IMR-90 (cell line): ENCODE measurements at regions not wholly inside any gene's neighbourhood (a gene's known extent, or its start where the extent isn't known, plus 50 kb on each side); places are given as distances from the start of the nearest gene placed in this dataset.

Experiments
- ATAC-seq: fragments of 200-7000 bp; cut with Tn5 transposase; 2 replicates; pipeline ENCODE4 v1.9.1; 2020; ENCODE audit warnings: low read depth, mild to moderate bottlenecking, moderate library complexity
- BruUV-seq: library from RNA; stranded (reverse); fragments of 400-500 nt; replicated peaks from 2 replicates; lab custom pipeline; 2021; lab: Mats Ljungman, UMichigan
- CTCF ChIA-PET: fragments of 300-600 bp; formaldehyde crosslinking; extraction: SDS; loops from one replicate; lab custom pipeline; 2021; ENCODE audit warnings: antibody characterized with exemption; lab: Yijun Ruan, JAX
- POLR2A ChIA-PET: fragments of 300-600 bp; sonication (Branson Sonifier 250); formaldehyde crosslinking; loops from one replicate; lab custom pipeline; 2022; ENCODE audit warnings: antibody characterized with exemption; ENCODE audit not compliant: unreplicated experiment; lab: Charles Lee
- DNase-seq: peaks from one replicate; pipeline ENCODE4 v3.0.0; 2013
- H2AFZ ChIP-seq: replicated peaks from 2 replicates; pipeline ENCODE3; 2013; ENCODE audit warnings: low read length, mild to moderate bottlenecking; ENCODE audit not compliant: poor library complexity
- H2AK5ac ChIP-seq: 2 replicates; pipeline ENCODE4 v1.6.1; 2013; ENCODE audit warnings: low read depth, low read length, inconsistent platforms
- H2AK9ac ChIP-seq: replicated peaks from 2 replicates; pipeline ENCODE3; 2013; ENCODE audit warnings: mild to moderate bottlenecking, low read depth, low read length, moderate library complexity; ENCODE audit not compliant: poor library complexity
- H2BK120ac ChIP-seq: 2 replicates; pipeline ENCODE4 v1.6.1; 2013; ENCODE audit warnings: low read depth, low read length, inconsistent platforms
- H2BK15ac ChIP-seq: 3 replicates; pipeline ENCODE4 v1.6.1; 2013; ENCODE audit warnings: low read depth, low read length, inconsistent platforms
- H2BK20ac ChIP-seq: 2 replicates; pipeline ENCODE4 v1.6.1; 2013; ENCODE audit warnings: low read depth, mild to moderate bottlenecking, inconsistent platforms, low read length, moderate library complexity
- H2BK5ac ChIP-seq: 2 replicates; pipeline ENCODE4 v1.6.1; 2013; ENCODE audit warnings: mild to moderate bottlenecking, low read depth, low read length, inconsistent platforms; ENCODE audit not compliant: poor library complexity, severe bottlenecking
- H3K14ac ChIP-seq: replicated peaks from 2 replicates; pipeline ENCODE4 v1.6.1; 2013; ENCODE audit warnings: low read depth, low read length, inconsistent platforms
- H3K18ac ChIP-seq: 2 replicates; pipeline ENCODE4 v1.6.1; 2013; ENCODE audit warnings: low read depth, low read length, control low read depth
- H3K23ac ChIP-seq: 2 replicates; pipeline ENCODE4 v1.6.1; 2013; ENCODE audit warnings: low read depth, low read length, inconsistent platforms
- H3K27ac ChIP-seq: 2 replicates; pipeline ENCODE4 v1.5.1; 2013; ENCODE audit warnings: mild to moderate bottlenecking, control low read depth, low read length; ENCODE audit not compliant: insufficient read depth
- H3K27me3 ChIP-seq: 2 replicates; pipeline ENCODE4 v1.6.1; 2013; ENCODE audit warnings: low read length; ENCODE audit not compliant: control insufficient read depth, insufficient read depth
- H3K36me3 ChIP-seq: 2 replicates; pipeline ENCODE4 v1.6.1; 2013; ENCODE audit warnings: low read length, mixed read lengths; ENCODE audit not compliant: control insufficient read depth, insufficient read depth
- H3K4ac ChIP-seq: 2 replicates; pipeline ENCODE4 v1.6.1; 2013; ENCODE audit warnings: low read depth, low read length, inconsistent platforms
- H3K4me1 ChIP-seq: 2 replicates; pipeline ENCODE4 v1.6.1; 2013; ENCODE audit warnings: low read length, mixed read lengths; ENCODE audit not compliant: control insufficient read depth, insufficient read depth
- H3K4me2 ChIP-seq: 2 replicates; pipeline ENCODE4 v1.6.1; 2013; ENCODE audit warnings: low read depth, mild to moderate bottlenecking, control low read depth, low read length, moderate library complexity
- H3K4me3 ChIP-seq: 2 replicates; pipeline ENCODE4 v1.5.1; 2013; ENCODE audit warnings: low read depth, mild to moderate bottlenecking, control low read depth, low read length, moderate library complexity; ENCODE audit not compliant: insufficient read depth
- H3K56ac ChIP-seq: 2 replicates; pipeline ENCODE4 v1.6.1; 2013; ENCODE audit warnings: low read length, inconsistent platforms; ENCODE audit not compliant: insufficient read depth; ENCODE audit errors: extremely low read depth
- H3K79me1 ChIP-seq, 2 experiments: 2 replicates each; pipeline ENCODE4 v1.6.1; 2013; ENCODE audit warnings: low read length in 2 of 2, inconsistent platforms in 1 of 2, low read depth in 1 of 2
- H3K9ac ChIP-seq: 2 replicates; pipeline ENCODE4 v1.6.1; 2013; ENCODE audit warnings: low read depth, low read length, control low read depth
- H3K9me1 ChIP-seq: 2 replicates; pipeline ENCODE4 v1.6.1; 2013; ENCODE audit warnings: low read length, inconsistent platforms; ENCODE audit not compliant: insufficient read depth
- H3K9me3 ChIP-seq: 2 replicates; pipeline ENCODE4 v1.6.1; 2013; ENCODE audit warnings: low read length; ENCODE audit not compliant: control insufficient read depth, insufficient read depth
- H4K20me1 ChIP-seq: 2 replicates; pipeline ENCODE4 v1.6.1; 2013; ENCODE audit warnings: low read length, inconsistent platforms; ENCODE audit not compliant: insufficient read depth
- H4K5ac ChIP-seq: 2 replicates; pipeline ENCODE4 v1.6.1; 2013; ENCODE audit warnings: mild to moderate bottlenecking, low read depth, low read length, control low read depth
- H4K8ac ChIP-seq, 2 experiments: 2 replicates each; pipeline ENCODE4 v1.6.1; 2013; ENCODE audit warnings: low read depth in 2 of 2, low read length in 2 of 2, control low read depth in 1 of 2, inconsistent platforms in 1 of 2
- H4K91ac ChIP-seq: 2 replicates; pipeline ENCODE4 v1.6.1; 2013; ENCODE audit warnings: low read depth, low read length, inconsistent platforms; ENCODE audit not compliant: insufficient read depth
- BHLHE40 ChIP-seq: fragments of 150-350 bp; IDR thresholded peaks from 2 replicates; pipeline ENCODE4 v1.6.1; 2016; ENCODE audit warnings: mild to moderate bottlenecking, low read depth, low read length
- CEBPB ChIP-seq: IDR thresholded peaks from 2 replicates; pipeline ENCODE4 v1.6.1; 2012; ENCODE audit warnings: low read depth, low read length, improper control_type of control experiment
- CHD1 ChIP-seq: IDR thresholded peaks from 2 replicates; pipeline ENCODE4 v1.6.1; 2012; ENCODE audit warnings: low read depth, low read length, improper control_type of control experiment
- CTCF ChIP-seq: conservative IDR thresholded peaks from 2 replicates; pipeline ENCODE4 v1.5.1; 2012; ENCODE audit warnings: mild to moderate bottlenecking, low read depth, low read length, improper control_type of control experiment
- FOS ChIP-seq: fragments of 150-350 bp; IDR thresholded peaks from 2 replicates; pipeline ENCODE4 v1.6.1; 2016; ENCODE audit warnings: low read depth, low read length
- MAFK ChIP-seq: IDR thresholded peaks from 2 replicates; pipeline ENCODE4 v1.6.1; 2012; ENCODE audit warnings: low read depth, low read length, improper control_type of control experiment
- MAZ ChIP-seq: IDR thresholded peaks from 2 replicates; pipeline ENCODE4 v1.6.1; 2012; ENCODE audit warnings: low read depth, mild to moderate bottlenecking, low read length, improper control_type of control experiment, moderate library complexity, borderline replicate concordance
- MXI1 ChIP-seq: IDR thresholded peaks from 2 replicates; pipeline ENCODE4 v1.6.1; 2012; ENCODE audit warnings: low read depth, mild to moderate bottlenecking, low read length, moderate library complexity, borderline replicate concordance
- NFE2L2 ChIP-seq: fragments of 150-350 bp; IDR thresholded peaks from 2 replicates; pipeline ENCODE4 v1.6.1; 2016; ENCODE audit warnings: low read depth, mild to moderate bottlenecking, low read length
- POLR2A ChIP-seq: IDR thresholded peaks from 2 replicates; pipeline ENCODE4 v1.6.1; 2012; ENCODE audit warnings: mild to moderate bottlenecking, low read depth, low read length
- RCOR1 ChIP-seq: IDR thresholded peaks from 2 replicates; pipeline ENCODE4 v1.6.1; 2012; ENCODE audit warnings: mild to moderate bottlenecking, low read length, improper control_type of control experiment; ENCODE audit not compliant: insufficient replicate concordance
- RFX5 ChIP-seq: IDR thresholded peaks from 2 replicates; pipeline ENCODE4 v1.8.0; 2012; ENCODE audit warnings: low read depth, mild to moderate bottlenecking, low read length, moderate library complexity
- SMC3 ChIP-seq: fragments of 150-350 bp; IDR thresholded peaks from 2 replicates; pipeline ENCODE4 v1.6.1; 2016; ENCODE audit warnings: low read depth, mild to moderate bottlenecking, antibody characterized with exemption, low read length, moderate library complexity
- USF2 ChIP-seq: fragments of 150-350 bp; IDR thresholded peaks from 2 replicates; pipeline ENCODE4 v1.6.1; 2017; ENCODE audit warnings: mild to moderate bottlenecking, antibody characterized with exemption, low read length, low read depth
- WGBS, 2 experiments: methylation state at CpG; one replicate each; pipeline versions ENCODE4 v1.1.5 to v1.1.7; 2013; ENCODE audit warnings: missing lambda C conversion rate in 2 of 2; ENCODE audit not compliant: insufficient read length in 1 of 2; ENCODE audit errors: extremely low coverage in 2 of 2; 5-methylcytosine and 5-hydroxymethylcytosine counted together
- dilution Hi-C: fragments of 300-500 bp; cut with HindIII; formaldehyde crosslinking; loops from one replicate; pipeline ENCODE4 v1.14.3; 2018; ENCODE audit warnings: low sequenced_read_pairs; ENCODE audit not compliant: unreplicated experiment
- in situ Hi-C: fragments of 300-500 bp; cut with MboI; formaldehyde crosslinking; loops from 3 replicates; pipeline ENCODE4 v1.14.3; 2019; ENCODE audit warnings: low sequenced_read_pairs, inconsistent platforms, mixed read lengths
- intact Hi-C: fragments of 100-400 bp; cut with micrococcal nuclease; formaldehyde crosslinking; loops from 2 replicates; pipeline ENCODE4 v1.10.0; 2022
- TF ChIP-seq, protein P1 (sequence below): fragments of 150-350 bp; IDR thresholded peaks from 2 replicates; pipeline ENCODE4 v1.6.1; 2016; ENCODE audit warnings: low read depth, mild to moderate bottlenecking, low read length, moderate library complexity, borderline replicate concordance

DNA sequence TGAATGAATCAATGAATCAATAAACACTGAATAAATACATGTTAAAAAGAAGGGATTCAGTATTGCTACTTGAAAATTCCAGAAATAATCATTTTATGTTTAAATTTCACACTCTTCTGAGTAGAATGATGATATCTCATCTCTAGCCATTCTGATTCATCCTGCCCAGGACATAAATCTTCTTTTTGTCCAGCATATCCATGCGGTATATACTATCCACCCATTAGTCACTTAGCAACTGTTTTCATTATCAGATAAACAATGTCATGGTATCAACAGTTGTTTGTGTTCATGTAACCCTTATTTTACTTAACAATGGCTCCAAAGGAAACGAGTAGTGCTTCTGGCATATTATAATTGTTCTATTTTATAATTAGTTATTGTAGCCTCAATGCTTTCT is 432.4 kb upstream of the SMC2 start:
- H2BK120ac ChIP-seq: no peak overlapping the region
- dilution Hi-C loops (no loop called here), intact Hi-C loops (no loop called here), in situ Hi-C loops (no loop called here)
- no peak overlapping the region for H4K5ac ChIP-seq
- no peak overlapping the region for H3K14ac ChIP-seq
- H2BK15ac ChIP-seq: no peak overlapping the region
- peaks cover 5% of the 10 kb centered on the region for H3K9me3 ChIP-seq
- H3K18ac ChIP-seq: no peak overlapping the region
- H2BK20ac ChIP-seq: no peak overlapping the region
- no peaks in the 10 kb centered on the region for H3K4me1 ChIP-seq
- BruUV-seq: no TSS peak
- H4K91ac ChIP-seq: no peak overlapping the region
- DNase-seq (no peak), ATAC-seq (no peak)
- no peaks in the 10 kb centered on the region for H4K20me1 ChIP-seq
- H3K9me1 ChIP-seq: no peaks in the 10 kb centered on the region
- H2AFZ ChIP-seq: no peak overlapping the region
- no peak overlapping the region for H3K23ac ChIP-seq
- no peak overlapping the region for H3K27ac ChIP-seq
- no peak overlapping the region for H4K8ac ChIP-seq
- H3K36me3 ChIP-seq: no peaks in the 10 kb centered on the region
- H3K27me3 ChIP-seq: no peaks in the 10 kb centered on the region
- no peak overlapping the region for H2AK9ac ChIP-seq
- WGBS, 2 experiments: no CpG with 5 or more reads among the region's 2 CpGs
- no peak overlapping the region for H2BK5ac ChIP-seq
- ChIA-PET CTCF (no interaction called here), POLR2A (no interaction called here)
- H3K4me2 ChIP-seq: no peak overlapping the region
- no peak overlapping the region for H3K9ac ChIP-seq
- H2AK5ac ChIP-seq: no peak overlapping the region
- no peak overlapping the region for H3K4ac ChIP-seq
- H3K4me3 ChIP-seq: no peak overlapping the region
- no peaks in the 10 kb centered on the region for H3K79me1 ChIP-seq
- no peak overlapping the region for H3K56ac ChIP-seq
- TF ChIP-seq MAZ (no peak), CHD1 (no peak), USF2 (no peak), POLR2A (no peak), MAFK (no peak), CEBPB (no peak), SMC3 (no peak), MXI1 (no peak), BHLHE40 (no peak), CTCF (no peak), FOS (no peak), NFE2L2 (no peak), RFX5 (no peak), RCOR1 (no peak)
- TF ChIP-seq, protein P1, sequence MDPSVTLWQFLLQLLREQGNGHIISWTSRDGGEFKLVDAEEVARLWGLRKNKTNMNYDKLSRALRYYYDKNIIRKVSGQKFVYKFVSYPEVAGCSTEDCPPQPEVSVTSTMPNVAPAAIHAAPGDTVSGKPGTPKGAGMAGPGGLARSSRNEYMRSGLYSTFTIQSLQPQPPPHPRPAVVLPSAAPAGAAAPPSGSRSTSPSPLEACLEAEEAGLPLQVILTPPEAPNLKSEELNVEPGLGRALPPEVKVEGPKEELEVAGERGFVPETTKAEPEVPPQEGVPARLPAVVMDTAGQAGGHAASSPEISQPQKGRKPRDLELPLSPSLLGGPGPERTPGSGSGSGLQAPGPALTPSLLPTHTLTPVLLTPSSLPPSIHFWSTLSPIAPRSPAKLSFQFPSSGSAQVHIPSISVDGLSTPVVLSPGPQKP: no peak
